ENCODE measurements at regions not wholly inside any gene's neighbourhood (a gene's known extent, or its start where the extent isn't known, plus 50 kb on each side); places are given as distances from the start of the nearest gene placed in this dataset.

- Mint-ChIP-seq H3K36me3 (no peaks in the 10 kb centered on the region), H3K9me3 (peaks cover 0 to 9% (median 2%) of the 10 kb centered on the region in 11 donors), H3K4me1 (no peaks in the 10 kb centered on the region), H3K27me3 (peaks cover 0 to 4% (median 0%) of the 10 kb centered on the region in 5 donors), H3K27ac (no peak overlapping the region), H3K4me3 (no peak overlapping the region)
- no peaks in the 10 kb centered on the region for H3K27me3 ChIP-seq (ENCODE audit: control insufficient read depth in 2 of 2, insufficient read depth in 2 of 2, low read length in 2 of 2)
- no peak for DNase-seq
- H3K27ac ChIP-seq (ENCODE audit: low read depth, low read length) = no peak overlapping the region
- no peaks in the 10 kb centered on the region for H3K36me3 ChIP-seq (ENCODE audit: control insufficient read depth in 2 of 3, insufficient read depth in 3 of 3, low read length in 3 of 3)
- no peaks in the 10 kb centered on the region for H3K4me1 ChIP-seq (ENCODE audit: control insufficient read depth in 2 of 2, insufficient read depth in 2 of 2, low read length in 2 of 2)
- ChIA-PET POLR2A (interaction anchor here (0.6 kb wide), 1 partner anchor 162 kb away, joined by 3 read pairs; no protein-coding TSS in a partner anchor), CTCF (no interaction called here)
- no peak for ATAC-seq
- H3K4me3 ChIP-seq (ENCODE audit: low read length) = no peak overlapping the region
- no peaks in the 10 kb centered on the region for H3K9me3 ChIP-seq (ENCODE audit: control insufficient read depth in 2 of 3, low read length in 3 of 3)
- intact Hi-C loops (cut with micrococcal nuclease) = no loop called here
Observed at GRCh38 chr3:87478716-87479115, 202.3 kb upstream of the POU1F1 start.

GRCh38 chr3:87473944-87474343 is 197.6 kb upstream of the POU1F1 start:
- H3K4me1 Mint-ChIP-seq = no peaks in the 10 kb centered on the region
- H3K27me3 ChIP-seq (ENCODE audit: control insufficient read depth in 2 of 2, insufficient read depth in 2 of 2, low read length in 2 of 2) = no peaks in the 10 kb centered on the region
- H3K4me3 ChIP-seq (ENCODE audit: low read length) = no peak overlapping the region
- H3K36me3 ChIP-seq (ENCODE audit: control insufficient read depth in 2 of 3, insufficient read depth in 3 of 3, low read length in 3 of 3) = no peaks in the 10 kb centered on the region
- H3K4me1 ChIP-seq (ENCODE audit: control insufficient read depth in 2 of 2, insufficient read depth in 2 of 2, low read length in 2 of 2) = no peaks in the 10 kb centered on the region
- peaks cover 0 to 4% (median 0%) of the 10 kb centered on the region in 5 donors for H3K27me3 Mint-ChIP-seq
- no peak overlapping the region for H3K4me3 Mint-ChIP-seq
- ChIA-PET CTCF (no interaction called here), POLR2A (no interaction called here)
- H3K9me3 Mint-ChIP-seq = peaks cover 0 to 10% (median 4%) of the 10 kb centered on the region in 11 donors
- no peak for DNase-seq
- intact Hi-C loops (cut with micrococcal nuclease) = no loop called here
- H3K27ac Mint-ChIP-seq = no peak overlapping the region
- H3K9me3 ChIP-seq (ENCODE audit: control insufficient read depth in 2 of 3, low read length in 3 of 3) = no peaks in the 10 kb centered on the region
- no peaks in the 10 kb centered on the region for H3K36me3 Mint-ChIP-seq
- ATAC-seq = no peak
- no peak overlapping the region for H3K27ac ChIP-seq (ENCODE audit: low read depth, low read length)

- no peak overlapping the region for H3K27ac ChIP-seq (ENCODE audit: low read depth, low read length)
- no peaks in the 10 kb centered on the region for H3K36me3 ChIP-seq (ENCODE audit: control insufficient read depth in 2 of 3, insufficient read depth in 3 of 3, low read length in 3 of 3)
- intact Hi-C loops (cut with micrococcal nuclease) = no loop called here
- Mint-ChIP-seq H3K4me1 (no peaks in the 10 kb centered on the region), H3K36me3 (no peaks in the 10 kb centered on the region), H3K27ac (no peak overlapping the region), H3K27me3 (no peaks in the 10 kb centered on the region), H3K9me3 (peaks cover 0 to 22% (median 6%) of the 10 kb centered on the region in 11 donors), H3K4me3 (no peak overlapping the region)
- ATAC-seq (no peak), DNase-seq (no peak)
- POLR2A ChIA-PET = no interaction called here
- no peak overlapping the region for H3K4me3 ChIP-seq (ENCODE audit: low read length)
- no peaks in the 10 kb centered on the region for H3K9me3 ChIP-seq (ENCODE audit: control insufficient read depth in 2 of 3, low read length in 3 of 3)
- H3K27me3 ChIP-seq (ENCODE audit: control insufficient read depth in 2 of 2, insufficient read depth in 2 of 2, low read length in 2 of 2) = no peaks in the 10 kb centered on the region
- H3K4me1 ChIP-seq (ENCODE audit: control insufficient read depth in 2 of 2, insufficient read depth in 2 of 2, low read length in 2 of 2) = no peaks in the 10 kb centered on the region
- CTCF ChIA-PET = no interaction called here
Observed at GRCh38 chr3:87468938-87469337, 192.6 kb upstream of the POU1F1 start.

- H3K4me1 ChIP-seq (ENCODE audit: control insufficient read depth in 2 of 2, insufficient read depth in 2 of 2, low read length in 2 of 2) = no peaks in the 10 kb centered on the region
- no peaks in the 10 kb centered on the region for H3K9me3 ChIP-seq (ENCODE audit: control insufficient read depth in 2 of 3, low read length in 3 of 3)
- Mint-ChIP-seq H3K4me3 (no peak overlapping the region), H3K4me1 (no peaks in the 10 kb centered on the region), H3K27me3 (no peaks in the 10 kb centered on the region), H3K36me3 (no peaks in the 10 kb centered on the region), H3K9me3 (peaks cover 0 to 26% (median 6%) of the 10 kb centered on the region in 11 donors), H3K27ac (no peak overlapping the region)
- no peak for DNase-seq
- intact Hi-C loops (cut with micrococcal nuclease) = no loop called here
- H3K4me3 ChIP-seq (ENCODE audit: low read length) = no peak overlapping the region
- ChIA-PET POLR2A (no interaction called here), CTCF (no interaction called here)
- no peaks in the 10 kb centered on the region for H3K27me3 ChIP-seq (ENCODE audit: control insufficient read depth in 2 of 2, insufficient read depth in 2 of 2, low read length in 2 of 2)
- ATAC-seq = no peak
- H3K27ac ChIP-seq (ENCODE audit: low read depth, low read length) = no peak overlapping the region
- H3K36me3 ChIP-seq (ENCODE audit: control insufficient read depth in 2 of 3, insufficient read depth in 3 of 3, low read length in 3 of 3) = no peaks in the 10 kb centered on the region
Observed at GRCh38 chr3:87468235-87468634, 191.9 kb upstream of the POU1F1 start.

- ChIA-PET POLR2A (no interaction called here), CTCF (no interaction called here)
- Mint-ChIP-seq H3K9me3 (peaks cover 0 to 40% (median 6%) of the 10 kb centered on the region in 11 donors), H3K27me3 (peaks cover 0 to 3% (median 0%) of the 10 kb centered on the region in 5 donors), H3K4me1 (no peaks in the 10 kb centered on the region), H3K4me3 (no peak overlapping the region), H3K36me3 (no peaks in the 10 kb centered on the region), H3K27ac (no peak overlapping the region)
- H3K9me3 ChIP-seq (ENCODE audit: control insufficient read depth in 2 of 3, low read length in 3 of 3) = no peaks in the 10 kb centered on the region
- intact Hi-C loops (cut with micrococcal nuclease) = no loop called here
- no peak overlapping the region for H3K27ac ChIP-seq (ENCODE audit: low read depth, low read length)
- no peaks in the 10 kb centered on the region for H3K27me3 ChIP-seq (ENCODE audit: control insufficient read depth in 2 of 2, insufficient read depth in 2 of 2, low read length in 2 of 2)
- DNase-seq (no peak), ATAC-seq (no peak)
- H3K36me3 ChIP-seq (ENCODE audit: control insufficient read depth in 2 of 3, insufficient read depth in 3 of 3, low read length in 3 of 3) = no peaks in the 10 kb centered on the region
- no peaks in the 10 kb centered on the region for H3K4me1 ChIP-seq (ENCODE audit: control insufficient read depth in 2 of 2, insufficient read depth in 2 of 2, low read length in 2 of 2)
- no peak overlapping the region for H3K4me3 ChIP-seq (ENCODE audit: low read length)
Observed at GRCh38 chr3:87462228-87462627, 185.8 kb upstream of the POU1F1 start.

- H3K4me3 ChIP-seq (ENCODE audit: low read length) = no peak overlapping the region
- no peaks in the 10 kb centered on the region for H3K36me3 Mint-ChIP-seq
- CTCF ChIA-PET = no interaction called here
- H3K4me1 Mint-ChIP-seq = no peaks in the 10 kb centered on the region
- no peak overlapping the region for H3K4me3 Mint-ChIP-seq
- H3K27me3 Mint-ChIP-seq = peaks cover 0 to 6% (median 4%) of the 10 kb centered on the region in 5 donors
- no peaks in the 10 kb centered on the region for H3K4me1 ChIP-seq (ENCODE audit: control insufficient read depth in 2 of 2, insufficient read depth in 2 of 2, low read length in 2 of 2)
- H3K27ac ChIP-seq (ENCODE audit: low read depth, low read length) = no peak overlapping the region
- no peak for DNase-seq
- no peaks in the 10 kb centered on the region for H3K36me3 ChIP-seq (ENCODE audit: control insufficient read depth in 2 of 3, insufficient read depth in 3 of 3, low read length in 3 of 3)
- intact Hi-C loops (cut with micrococcal nuclease) = no loop called here
- H3K9me3 ChIP-seq (ENCODE audit: control insufficient read depth in 2 of 3, low read length in 3 of 3) = no peaks in the 10 kb centered on the region
- no peaks in the 10 kb centered on the region for H3K27me3 ChIP-seq (ENCODE audit: control insufficient read depth in 2 of 2, insufficient read depth in 2 of 2, low read length in 2 of 2)
- H3K27ac Mint-ChIP-seq = no peak overlapping the region
- no peak for ATAC-seq
- POLR2A ChIA-PET = no interaction called here
- peaks cover 0 to 36% (median 5%) of the 10 kb centered on the region in 11 donors for H3K9me3 Mint-ChIP-seq
Observed at GRCh38 chr3:87461443-87461842, 185.1 kb upstream of the POU1F1 start.

GRCh38 chr3:87461036-87461435 is 184.7 kb upstream of the POU1F1 start:
- peaks cover 0 to 32% (median 4%) of the 10 kb centered on the region in 11 donors for H3K9me3 Mint-ChIP-seq
- no peaks in the 10 kb centered on the region for H3K36me3 ChIP-seq (ENCODE audit: control insufficient read depth in 2 of 3, insufficient read depth in 3 of 3, low read length in 3 of 3)
- ChIA-PET POLR2A (no interaction called here), CTCF (no interaction called here)
- no peak overlapping the region for H3K4me3 ChIP-seq (ENCODE audit: low read length)
- ATAC-seq = no peak
- no peak for DNase-seq
- no peaks in the 10 kb centered on the region for H3K9me3 ChIP-seq (ENCODE audit: control insufficient read depth in 2 of 3, low read length in 3 of 3)
- H3K27me3 ChIP-seq (ENCODE audit: control insufficient read depth in 2 of 2, insufficient read depth in 2 of 2, low read length in 2 of 2) = no peaks in the 10 kb centered on the region
- no peaks in the 10 kb centered on the region for H3K36me3 Mint-ChIP-seq
- no peak overlapping the region for H3K27ac Mint-ChIP-seq
- H3K4me1 ChIP-seq (ENCODE audit: control insufficient read depth in 2 of 2, insufficient read depth in 2 of 2, low read length in 2 of 2) = no peaks in the 10 kb centered on the region
- intact Hi-C loops (cut with micrococcal nuclease) = no loop called here
- H3K4me1 Mint-ChIP-seq = no peaks in the 10 kb centered on the region
- no peak overlapping the region for H3K4me3 Mint-ChIP-seq
- H3K27ac ChIP-seq (ENCODE audit: low read depth, low read length) = no peak overlapping the region
- peaks cover 0 to 9% (median 7%) of the 10 kb centered on the region in 5 donors for H3K27me3 Mint-ChIP-seq

All from naive thymus-derived CD4-positive, alpha-beta T cell (primary cell).